Body of pancreas (tissue), 4 donors: ENCODE measurements at regions not wholly inside any gene's neighbourhood (a gene's known extent, or its start where the extent isn't known, plus 50 kb on each side); places are given as distances from the start of the nearest gene placed in this dataset.
"Not testable (repeated sequence)": the region's sequence is repeated elsewhere in the genome, so short reads cannot be mapped to it uniquely, and the experiment has no call there.

Experiments
- ATAC-seq: fragments of 150-250 bp; one replicate; pipeline ENCODE4 v1.9.1; 2016
- DNase-seq, 4 donors: peaks; one replicate each; pipeline ENCODE4 v3.0.0-alpha.2; 2019
- H3K27ac ChIP-seq, 4 donors: fragments of 200-600 bp; sonication (generic); 1 replicate in 3 of 4; 2 replicates in 1 of 4; pipeline versions ENCODE4 v1.5.1 to v1.6.1; 2016 to 2019; ENCODE audit warnings: mild to moderate bottlenecking in 1 of 4, mixed read lengths in 1 of 4, moderate library complexity in 1 of 4
- H3K27me3 ChIP-seq, 2 donors: fragments of 200-600 bp; sonication (generic); one replicate each; pipeline ENCODE4 v1.6.0; 2016; ENCODE audit warnings: mild to moderate bottlenecking in 1 of 2
- H3K36me3 ChIP-seq, 2 donors: fragments of 200-600 bp; sonication (generic); replicated peaks in 1 of 2; 2 replicates each; pipeline ENCODE4 v1.5.1; 2016; ENCODE audit warnings: low read depth in 2 of 2; ENCODE audit not compliant: insufficient read depth in 1 of 2
- H3K4me1 ChIP-seq: fragments of 200-600 bp; sonication (generic); one replicate; pipeline ENCODE4 v1.6.0; 2016
- H3K4me3 ChIP-seq, 2 donors: fragments of 200-600 bp; sonication (generic); 1 replicate in 1 of 2; 2 replicates in 1 of 2; pipeline ENCODE4 v1.5.1; 2016 to 2019
- H3K9me3 ChIP-seq, 3 donors: fragments of 200-600 bp; sonication (generic); 1 replicate in 2 of 3; 2 replicates in 1 of 3; pipeline ENCODE4 v1.5.1; 2016
- CTCF ChIP-seq, 7 experiments: fragments of 450-650 bp in 4 of 7; fragments of 200-600 bp in 3 of 7; sonication (generic) in 3 of 7; IDR thresholded peaks; one replicate each; pipeline ENCODE4 v1.5.1; 2016 to 2019; ENCODE audit warnings: antibody characterized with exemption in 7 of 7
- POLR2A ChIP-seq, 3 donors: fragments of 450-650 bp; IDR thresholded peaks; one replicate each; pipeline ENCODE4 v1.6.1; 2016; ENCODE audit warnings: antibody characterized with exemption in 3 of 3, mild to moderate bottlenecking in 2 of 3
- WGBS, 2 donors: methylation state at CpG; one replicate each; pipeline ENCODE4 v1.1.5; 2017; 5-methylcytosine and 5-hydroxymethylcytosine counted together
- intact Hi-C: fragments of 100-400 bp; cut with DNase I; formaldehyde crosslinking; loops from one replicate; pipeline ENCODE4 v1.15.1; 2023

GRCh38 chr1:163471779-163472650, 150.3 kb downstream of the NUF2 start:
- Histone ChIP-seq H3K36me3 (no peaks in the 10 kb centered on the region), H3K27me3 (no peaks in the 10 kb centered on the region), H3K9me3 (no peaks in the 10 kb centered on the region), H3K4me3 (no peak overlapping the region), H3K27ac (no peak overlapping the region), H3K4me1 (no peaks in the 10 kb centered on the region)
- WGBS, 2 donors: 12 to 27% methylated on average over 13 of the region's 13 CpGs
- no peak for ATAC-seq
- no peak for TF ChIP-seq POLR2A (IDR thresholded peaks at IDR 0.05)
- no peak for TF ChIP-seq CTCF (IDR thresholded peaks at IDR 0.05)
- DNase-seq: no peak
- intact Hi-C loops: no loop called here

GRCh38 chr1:163472651-163473248, 151.0 kb downstream of the NUF2 start:
- Histone ChIP-seq H3K27me3 (no peaks in the 10 kb centered on the region), H3K9me3 (no peaks in the 10 kb centered on the region), H3K4me3 (no peak overlapping the region), H3K27ac (no peak overlapping the region), H3K36me3 (no peaks in the 10 kb centered on the region), H3K4me1 (no peaks in the 10 kb centered on the region)
- intact Hi-C loops: no loop called here
- WGBS, 2 donors: 54 to 62% methylated on average over 9 of the region's 9 CpGs
- ATAC-seq (no peak), DNase-seq (no peak)
- TF ChIP-seq POLR2A (IDR thresholded peaks at IDR 0.05) (no peak), CTCF (IDR thresholded peaks at IDR 0.05) (no peak)

GRCh38 chr1:163477276-163477830, 155.6 kb downstream of the NUF2 start:
- Histone ChIP-seq H3K36me3 (no peaks in the 10 kb centered on the region), H3K27ac (no peak overlapping the region), H3K27me3 (no peaks in the 10 kb centered on the region), H3K9me3 (no peaks in the 10 kb centered on the region), H3K4me1 (no peaks in the 10 kb centered on the region), H3K4me3 (no peak overlapping the region)
- TF ChIP-seq CTCF (IDR thresholded peaks at IDR 0.05): no peak
- no peak for TF ChIP-seq POLR2A (IDR thresholded peaks at IDR 0.05)
- DNase-seq (no peak), ATAC-seq (no peak)
- 33 to 44% methylated on average over 3 of the region's 3 CpGs for WGBS, 2 donors
- intact Hi-C loops: no loop called here

DNA sequence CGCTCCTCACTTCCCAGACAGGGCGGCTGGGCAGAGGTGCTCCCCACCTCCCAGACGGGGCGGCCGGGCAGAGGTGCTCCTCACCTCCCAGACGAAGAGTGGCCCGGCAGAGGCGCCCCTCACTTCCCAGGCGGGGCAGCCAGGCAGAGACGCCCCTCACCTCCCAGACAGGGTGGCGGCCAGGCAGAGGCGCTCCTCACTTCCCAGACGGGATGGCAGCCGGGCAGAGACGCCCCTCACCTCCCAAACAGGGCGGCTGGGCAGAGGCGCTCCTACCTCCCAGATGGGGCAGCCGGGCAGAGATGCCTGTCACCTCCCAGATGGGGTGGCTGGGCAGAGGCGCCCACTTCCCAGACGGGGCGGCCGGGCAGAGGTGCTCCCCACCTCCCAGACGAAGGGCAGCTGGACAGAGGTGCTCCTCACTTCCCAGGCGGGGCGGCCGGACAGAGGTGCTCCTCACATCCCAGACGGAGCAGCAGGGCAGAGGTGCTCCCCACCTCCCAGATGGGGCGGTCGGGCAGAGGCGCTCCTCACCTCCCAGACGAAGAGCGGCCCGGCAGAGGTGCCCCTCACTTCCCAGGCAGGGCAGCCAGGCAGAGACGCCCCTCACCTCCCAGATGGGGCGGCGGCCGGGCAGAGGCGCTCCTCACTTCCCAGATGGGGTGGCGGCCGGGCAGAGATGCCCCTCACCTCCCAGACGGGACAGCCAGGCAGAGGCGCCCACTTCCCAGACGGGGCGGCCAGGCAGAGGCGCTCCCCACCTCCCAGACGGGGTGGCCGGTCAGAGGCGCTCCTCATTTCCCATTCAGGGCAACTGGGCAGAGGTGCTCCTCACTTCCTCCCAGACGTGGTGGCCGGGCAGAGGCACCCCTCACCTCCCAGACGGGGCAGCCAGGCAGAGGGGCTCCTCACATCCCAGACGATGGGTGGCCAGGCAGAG, 176.9 kb downstream of the NUF2 start:
- H3K9me3 ChIP-seq, DNase-seq, ATAC-seq, H3K27ac ChIP-seq, H3K4me3 ChIP-seq, H3K27me3 ChIP-seq, intact Hi-C loops, H3K4me1 ChIP-seq, H3K36me3 ChIP-seq: not testable (repeated sequence)
- WGBS, 2 donors: 83 to 94% methylated on average over 23 to 46 of the region's 52 CpGs
